ENCODE measurements at regions not wholly inside any gene's neighbourhood (a gene's known extent, or its start where the extent isn't known, plus 50 kb on each side); places are given as distances from the start of the nearest gene placed in this dataset.

GRCh38 chr5:56545016-56545415, 270.3 kb upstream of the MAP3K1 start:
- DNase-seq (ENCODE audit: low spot score), result no peak

DNA sequence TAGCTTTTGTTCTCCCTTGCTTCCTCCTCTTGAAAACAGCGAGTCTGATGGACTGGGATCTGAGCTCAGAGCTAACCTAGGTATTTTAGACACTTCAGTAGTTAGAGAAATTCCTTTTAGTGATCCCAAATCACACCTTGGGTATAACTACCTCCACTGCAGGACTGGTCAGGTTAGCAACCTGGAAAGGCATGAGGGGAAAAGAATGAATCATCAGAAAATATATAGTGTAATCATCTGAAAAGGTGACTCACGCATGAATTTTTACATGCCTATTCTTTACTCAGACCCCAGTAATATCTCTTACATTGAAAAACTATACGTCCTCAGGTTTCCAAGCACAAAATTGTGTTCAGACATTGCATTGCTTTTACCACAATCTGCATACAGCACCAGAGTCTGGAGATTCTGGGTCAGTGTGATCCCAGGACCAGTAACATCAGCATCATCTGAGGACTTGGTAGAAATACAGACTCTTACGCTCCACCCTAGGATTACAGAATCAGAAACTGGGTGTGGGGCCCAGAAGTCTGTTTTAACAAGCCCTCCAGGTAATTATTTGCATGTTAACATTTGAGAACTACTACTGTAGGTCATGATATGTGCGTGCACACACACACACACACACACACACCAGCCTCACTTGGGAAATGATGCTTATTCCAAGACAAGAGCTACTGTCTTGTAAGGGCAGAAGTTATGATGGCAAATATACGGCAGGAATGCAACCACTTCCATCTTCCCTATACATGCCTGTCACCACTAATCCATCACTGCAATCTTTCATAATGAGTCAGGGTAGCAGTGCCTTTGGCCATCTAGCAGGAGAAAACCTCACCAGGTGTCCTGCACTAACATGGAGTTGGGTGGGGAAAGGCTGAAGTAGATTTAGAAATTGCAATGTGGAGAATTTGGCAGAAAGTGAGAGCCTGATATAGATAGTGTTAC, 271.6 kb upstream of the MAP3K1 start:
- DNase-seq (ENCODE audit: low spot score), result no peak

DNA sequence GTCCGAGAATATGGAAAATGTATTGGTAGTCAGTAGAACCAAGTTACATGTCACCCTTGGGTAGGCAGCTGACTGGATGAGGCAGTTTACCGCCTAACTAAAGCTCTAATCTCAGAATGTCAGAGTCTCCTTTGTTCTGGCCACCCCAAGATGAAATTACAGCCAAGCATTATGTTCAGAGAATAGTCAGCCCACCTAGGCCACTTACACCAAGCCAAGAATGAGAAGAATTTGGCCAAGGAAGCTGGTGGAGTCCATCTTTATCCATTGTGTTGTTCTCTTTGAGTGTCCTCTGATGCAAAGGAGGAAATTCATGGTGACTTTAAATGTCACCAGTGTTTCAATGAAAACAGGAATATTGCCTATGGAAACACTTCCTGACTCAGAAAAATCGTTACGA, 275.1 kb upstream of the MAP3K1 start:
- no peak for DNase-seq (ENCODE audit: low spot score)

DNA sequence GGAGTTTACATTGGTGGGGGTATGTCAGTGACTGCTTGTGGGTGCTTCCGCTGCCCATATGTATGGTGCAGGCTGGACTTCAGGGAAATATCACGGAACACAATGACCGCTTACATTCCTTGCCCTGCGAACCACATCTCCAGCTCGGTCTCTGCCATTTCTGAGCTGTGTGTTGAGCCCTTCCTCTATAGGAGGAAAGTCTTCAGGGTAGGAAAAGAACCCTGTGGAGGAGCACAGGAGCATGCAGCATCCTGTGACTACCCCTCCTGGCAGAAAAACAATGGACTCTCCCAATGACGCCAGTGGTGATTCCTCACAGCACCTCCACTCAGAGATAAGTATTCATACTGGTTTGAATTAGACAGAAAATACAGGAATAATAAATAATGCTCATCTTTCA, 276.8 kb upstream of the MAP3K1 start:
- DNase-seq (ENCODE audit: low spot score), result no peak

DNA sequence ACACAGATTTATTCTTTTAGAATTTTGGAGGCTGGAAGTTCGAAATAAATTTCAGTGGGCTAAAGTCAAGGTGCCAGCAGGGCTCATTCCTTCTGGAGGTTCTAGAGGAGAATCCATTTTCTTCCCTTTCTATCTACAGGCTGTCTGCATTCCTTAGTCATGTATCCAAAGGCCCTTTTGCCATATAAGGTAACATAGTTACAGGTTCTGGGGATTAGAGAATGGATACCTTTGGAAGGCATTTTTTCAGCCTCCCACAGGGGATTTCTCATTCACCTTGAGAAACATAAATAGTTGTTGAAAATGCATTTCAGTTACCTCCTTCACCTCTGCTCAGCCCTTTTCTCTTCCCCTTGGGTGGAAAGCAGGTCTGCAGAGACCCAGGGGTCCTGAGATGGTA, 280.0 kb upstream of the MAP3K1 start:
- DNase-seq (ENCODE audit: low spot score), result no peak

DNA sequence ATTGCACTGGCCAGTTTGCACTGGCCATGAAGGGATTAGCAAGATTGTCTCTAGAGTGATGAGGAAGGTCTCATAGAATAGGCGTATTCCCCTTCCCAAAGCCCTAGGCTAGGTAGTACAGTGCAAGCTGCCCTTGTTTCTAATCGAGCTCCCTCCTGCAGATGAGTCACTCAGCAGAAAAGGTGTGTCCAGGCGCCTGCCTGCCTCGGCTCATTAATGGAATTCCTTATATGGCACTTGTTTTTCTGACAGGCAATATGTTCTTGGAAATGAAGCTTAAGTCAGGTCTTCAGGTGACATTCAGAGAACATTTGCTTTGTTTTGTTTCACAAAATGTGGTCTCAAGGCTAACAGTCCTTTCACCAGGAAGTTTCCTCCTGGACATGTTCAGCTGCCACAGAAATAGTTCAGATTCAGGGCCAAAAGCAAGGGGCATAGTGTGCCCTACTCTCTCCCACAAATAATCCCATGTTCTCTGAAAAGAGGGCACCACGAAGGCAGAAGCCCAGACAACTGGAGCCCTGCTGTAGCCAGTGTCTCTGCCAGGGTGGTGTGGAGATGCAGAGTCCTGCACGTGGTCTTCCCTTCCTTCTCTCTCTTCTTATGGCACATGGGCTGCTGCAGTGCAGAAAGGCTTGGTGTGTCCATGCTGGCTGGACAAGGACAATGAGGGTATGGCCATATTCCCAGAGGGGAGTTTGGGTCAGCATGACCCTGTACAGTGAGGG, 281.1 kb upstream of the MAP3K1 start:
- DNase-seq (ENCODE audit: low spot score), result peak; percentile 78

GRCh38 chr5:56532466-56532865, 282.9 kb upstream of the MAP3K1 start:
- DNase-seq (ENCODE audit: low spot score), result no peak

DNA sequence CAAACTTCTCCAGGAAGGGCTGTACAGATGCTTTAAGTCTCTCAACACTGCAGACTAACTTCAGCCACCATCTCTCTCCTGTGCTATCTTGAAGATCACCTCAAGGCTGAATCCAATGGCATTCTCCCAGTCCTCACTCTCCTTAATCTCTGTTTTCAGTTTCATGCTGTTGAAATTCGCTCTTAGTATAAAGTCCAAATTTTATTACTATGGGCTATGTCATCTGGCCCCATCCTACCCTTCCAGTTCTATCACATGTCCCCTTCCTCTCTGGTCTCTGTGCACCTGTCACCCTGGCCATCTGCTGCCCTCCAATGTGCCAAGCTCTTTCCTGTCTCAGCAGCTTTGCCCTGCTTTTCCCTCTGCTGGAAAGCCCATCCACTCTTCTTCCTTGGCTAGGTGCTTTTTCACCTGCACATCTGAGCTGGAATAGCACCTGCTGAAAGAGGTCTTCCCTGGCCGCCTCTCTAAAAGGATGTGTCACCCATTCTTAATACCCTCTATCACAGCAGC, 284.7 kb upstream of the MAP3K1 start:
- no peak for DNase-seq (ENCODE audit: low spot score)

GRCh38 chr5:56529666-56530430, 285.5 kb upstream of the MAP3K1 start:
- no peak for DNase-seq (ENCODE audit: low spot score)

DNA sequence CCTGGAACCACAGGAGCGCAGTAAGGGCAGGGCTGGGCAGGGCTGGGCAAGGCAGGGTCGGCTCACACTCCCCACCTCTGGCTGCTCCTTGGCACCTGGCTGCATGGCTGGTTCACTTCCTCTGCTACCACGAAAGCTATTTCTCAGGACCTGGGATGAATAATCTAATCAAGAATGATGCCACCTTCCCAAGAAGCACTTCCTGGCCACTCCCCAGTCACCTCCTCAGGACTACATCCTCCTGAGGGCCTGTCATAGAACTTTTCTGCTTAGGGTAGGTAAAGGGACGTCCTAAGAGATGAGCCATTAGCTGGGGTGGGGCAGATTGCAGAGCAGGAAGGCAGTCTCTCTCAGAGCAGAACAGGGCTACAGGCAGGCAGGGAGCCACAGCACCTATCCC, 288.2 kb upstream of the MAP3K1 start:
- peak; percentile 63 for DNase-seq (ENCODE audit: low spot score)

GRCh38 chr5:56525113-56525512, 290.2 kb upstream of the MAP3K1 start:
- peak; percentile 37 for DNase-seq (ENCODE audit: low spot score)

GRCh38 chr5:56523790-56524575, 290.9 kb upstream of the ANKRD55 start:
- DNase-seq (ENCODE audit: low spot score), result no peak

- DNase-seq (ENCODE audit: low spot score), result no peak
Observed at GRCh38 chr5:56522960-56523359, 289.8 kb upstream of the ANKRD55 start.

GRCh38 chr5:56522169-56522568, 289.0 kb upstream of the ANKRD55 start:
- no peak for DNase-seq (ENCODE audit: low spot score)

GRCh38 chr5:56520986-56521730, 288.0 kb upstream of the ANKRD55 start:
- no peak for DNase-seq (ENCODE audit: low spot score)

- no peak for DNase-seq (ENCODE audit: low spot score)
Observed at GRCh38 chr5:56518820-56519219, 285.7 kb upstream of the ANKRD55 start.

DNA sequence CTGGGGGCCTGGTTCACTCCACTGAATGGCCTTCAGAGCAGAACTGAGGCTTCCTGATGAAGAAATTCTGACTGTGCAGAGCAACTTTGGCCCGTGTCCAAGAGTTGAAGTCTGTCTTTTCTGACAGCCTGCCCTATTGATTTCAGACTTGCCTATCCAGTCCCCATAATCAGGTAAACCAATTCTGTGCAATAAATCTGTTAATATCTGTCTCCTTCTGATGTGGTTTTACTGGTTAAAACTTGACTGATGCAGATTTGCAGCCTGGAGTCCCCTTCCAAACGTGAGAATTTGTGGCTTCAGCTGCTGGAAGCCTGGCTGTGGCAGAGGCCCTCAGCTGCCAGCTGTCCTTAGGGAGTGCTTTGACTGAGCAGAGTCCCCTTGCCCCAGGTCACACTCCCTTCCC, 283.9 kb upstream of the ANKRD55 start:
- peak; percentile 31 for DNase-seq (ENCODE audit: low spot score)

DNA sequence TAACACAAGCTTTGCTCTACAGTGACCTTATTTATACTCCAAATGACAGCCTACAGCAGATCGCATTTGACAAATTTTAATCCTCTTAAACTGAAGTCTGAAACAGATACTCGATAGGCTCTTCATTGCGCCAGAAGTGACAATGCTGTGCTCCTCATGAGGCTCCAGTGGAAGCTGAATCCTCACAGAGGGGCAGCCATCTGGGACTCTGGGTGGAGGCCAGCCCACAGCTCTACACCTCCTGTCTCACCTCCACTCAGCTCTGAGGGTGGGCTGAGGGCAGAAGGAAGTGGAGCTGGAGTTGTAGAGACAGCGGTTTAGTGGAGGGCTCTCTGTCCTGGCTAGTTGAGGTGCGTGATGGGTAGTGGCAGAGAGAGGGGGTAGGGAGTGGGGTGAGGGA, 283.3 kb upstream of the ANKRD55 start:
- DNase-seq (ENCODE audit: low spot score), result no peak

DNA sequence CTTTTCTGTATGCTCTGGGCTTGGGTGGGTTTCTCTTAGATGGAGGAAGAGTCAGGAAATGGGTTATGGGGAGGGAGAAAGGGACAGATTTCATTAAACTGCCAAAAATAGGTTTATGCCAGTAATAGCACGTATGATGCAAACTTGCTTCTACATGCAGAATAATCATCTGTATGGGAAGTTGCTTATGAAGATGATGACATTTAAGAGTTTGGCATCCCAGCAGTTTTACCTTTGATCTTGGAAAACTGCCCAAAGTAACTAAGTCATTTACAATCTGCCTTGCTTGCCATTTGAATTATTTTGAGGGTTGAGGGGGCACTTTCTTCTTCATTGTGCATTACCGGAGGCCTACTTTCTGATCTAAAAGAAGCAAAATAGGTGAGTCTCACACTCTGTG, 282.9 kb upstream of the ANKRD55 start:
- DNase-seq (ENCODE audit: low spot score), result no peak

- DNase-seq (ENCODE audit: low spot score), result no peak
Observed at GRCh38 chr5:56515011-56515410, 281.9 kb upstream of the ANKRD55 start.

GRCh38 chr5:56514245-56514644, 281.1 kb upstream of the ANKRD55 start:
- DNase-seq (ENCODE audit: low spot score), result no peak

All from CD4-positive, alpha-beta T cell treated with Interleukin-15 for 4 hours (primary cell).